ENCODE measurements at regions not wholly inside any gene's neighbourhood (a gene's known extent, or its start where the extent isn't known, plus 50 kb on each side); places are given as distances from the start of the nearest gene placed in this dataset.
"Not testable (repeated sequence)": the region's sequence is repeated elsewhere in the genome, so short reads cannot be mapped to it uniquely, and the experiment has no call there.

- no peak overlapping the region for H3K4me3 Mint-ChIP-seq
- H3K9me3 Mint-ChIP-seq, result no peaks in the 10 kb centered on the region
- CTCF ChIA-PET, result no interaction called here
- H3K4me1 Mint-ChIP-seq, result no peaks in the 10 kb centered on the region
- no peak overlapping the region for H3K27ac Mint-ChIP-seq
- no peaks in the 10 kb centered on the region for H3K36me3 Mint-ChIP-seq (ENCODE audit: low read depth)
- POLR2A ChIA-PET, result no interaction called here
- H3K27me3 Mint-ChIP-seq, result no peaks in the 10 kb centered on the region
- no peak for DNase-seq
Measured at GRCh38 chr2:13240789-13241487, 524.2 kb downstream of the TRIB2 start.

- H3K4me3 Mint-ChIP-seq, result no peak overlapping the region
- ChIA-PET POLR2A (no interaction called here), CTCF (no interaction called here)
- H3K27ac Mint-ChIP-seq, result no peak overlapping the region
- no peak for DNase-seq
- H3K4me1 Mint-ChIP-seq, result no peaks in the 10 kb centered on the region
- H3K9me3 Mint-ChIP-seq, result no peaks in the 10 kb centered on the region
- no peaks in the 10 kb centered on the region for H3K36me3 Mint-ChIP-seq (ENCODE audit: low read depth)
- no peaks in the 10 kb centered on the region for H3K27me3 Mint-ChIP-seq
Measured at GRCh38 chr2:13252615-13253014, 535.9 kb downstream of the TRIB2 start.

- Mint-ChIP-seq H3K4me3 (no peak overlapping the region), H3K36me3 (ENCODE audit: low read depth) (no peaks in the 10 kb centered on the region), H3K4me1 (no peaks in the 10 kb centered on the region), H3K27ac (no peak overlapping the region), H3K9me3 (peaks cover 4% of the 10 kb centered on the region), H3K27me3 (no peaks in the 10 kb centered on the region)
- ChIA-PET POLR2A (no interaction called here), CTCF (no interaction called here)
- DNase-seq, result no peak
Measured at GRCh38 chr2:13255485-13255884, 538.7 kb downstream of the TRIB2 start.

GRCh38 chr2:13260402-13260801 is 543.7 kb downstream of the TRIB2 start:
- no peak for DNase-seq
- Mint-ChIP-seq H3K4me1 (no peaks in the 10 kb centered on the region), H3K36me3 (ENCODE audit: low read depth) (no peaks in the 10 kb centered on the region), H3K27ac (no peak overlapping the region), H3K9me3 (peaks cover 4% of the 10 kb centered on the region), H3K27me3 (no peaks in the 10 kb centered on the region), H3K4me3 (no peak overlapping the region)
- CTCF ChIA-PET, result no interaction called here
- POLR2A ChIA-PET, result no interaction called here

GRCh38 chr2:13266166-13266565 is 549.4 kb downstream of the TRIB2 start:
- DNase-seq, result no peak
- Mint-ChIP-seq H3K27ac (no peak overlapping the region), H3K4me3 (no peak overlapping the region), H3K36me3 (ENCODE audit: low read depth) (no peaks in the 10 kb centered on the region), H3K27me3 (no peaks in the 10 kb centered on the region), H3K9me3 (no peaks in the 10 kb centered on the region), H3K4me1 (no peaks in the 10 kb centered on the region)
- ChIA-PET POLR2A (no interaction called here), CTCF (interaction anchor here (1.4 kb wide), 1 partner anchor 13 kb away, joined by 3 read pairs; no protein-coding TSS in a partner anchor)

- H3K4me1 Mint-ChIP-seq, result no peaks in the 10 kb centered on the region
- CTCF ChIA-PET, result no interaction called here
- no peaks in the 10 kb centered on the region for H3K36me3 Mint-ChIP-seq (ENCODE audit: low read depth)
- H3K9me3 Mint-ChIP-seq, result no peaks in the 10 kb centered on the region
- H3K4me3 Mint-ChIP-seq, result no peak overlapping the region
- H3K27ac Mint-ChIP-seq, result no peak overlapping the region
- no peaks in the 10 kb centered on the region for H3K27me3 Mint-ChIP-seq
- POLR2A ChIA-PET, result no interaction called here
- DNase-seq, result no peak
Measured at GRCh38 chr2:13284688-13285087, 568.0 kb downstream of the TRIB2 start.

GRCh38 chr2:13289310-13289709 is 572.6 kb downstream of the TRIB2 start:
- no peak for DNase-seq
- no peaks in the 10 kb centered on the region for H3K9me3 Mint-ChIP-seq
- ChIA-PET CTCF (no interaction called here), POLR2A (no interaction called here)
- H3K36me3 Mint-ChIP-seq (ENCODE audit: low read depth), result no peaks in the 10 kb centered on the region
- H3K27ac Mint-ChIP-seq, result no peak overlapping the region
- H3K4me1 Mint-ChIP-seq, result no peaks in the 10 kb centered on the region
- no peaks in the 10 kb centered on the region for H3K27me3 Mint-ChIP-seq
- H3K4me3 Mint-ChIP-seq, result no peak overlapping the region

GRCh38 chr2:13308478-13308805 is 591.7 kb downstream of the TRIB2 start:
- CTCF ChIA-PET; H3K4me3 Mint-ChIP-seq; H3K4me1 Mint-ChIP-seq; H3K36me3 Mint-ChIP-seq (ENCODE audit: low read depth); POLR2A ChIA-PET; H3K27me3 Mint-ChIP-seq; DNase-seq; H3K27ac Mint-ChIP-seq: not testable (repeated sequence)
- peaks cover 10% of the 10 kb centered on the region for H3K9me3 Mint-ChIP-seq

- H3K27ac Mint-ChIP-seq, result no peak overlapping the region
- no peak overlapping the region for H3K4me3 Mint-ChIP-seq
- DNase-seq, result no peak
- H3K27me3 Mint-ChIP-seq, result no peaks in the 10 kb centered on the region
- H3K9me3 Mint-ChIP-seq, result peaks cover 10% of the 10 kb centered on the region
- POLR2A ChIA-PET, result no interaction called here
- CTCF ChIA-PET, result no interaction called here
- no peaks in the 10 kb centered on the region for H3K4me1 Mint-ChIP-seq
- no peaks in the 10 kb centered on the region for H3K36me3 Mint-ChIP-seq (ENCODE audit: low read depth)
Measured at GRCh38 chr2:13308989-13309388, 592.3 kb downstream of the TRIB2 start.

GRCh38 chr2:13332060-13332459 is 615.3 kb downstream of the TRIB2 start:
- H3K27me3 Mint-ChIP-seq, result no peaks in the 10 kb centered on the region
- no peaks in the 10 kb centered on the region for H3K36me3 Mint-ChIP-seq (ENCODE audit: low read depth)
- H3K9me3 Mint-ChIP-seq, result no peaks in the 10 kb centered on the region
- POLR2A ChIA-PET, result no interaction called here
- no peaks in the 10 kb centered on the region for H3K4me1 Mint-ChIP-seq
- CTCF ChIA-PET, result no interaction called here
- H3K27ac Mint-ChIP-seq, result no peak overlapping the region
- no peak for DNase-seq
- no peak overlapping the region for H3K4me3 Mint-ChIP-seq

GRCh38 chr2:13334071-13334470 is 617.3 kb downstream of the TRIB2 start:
- H3K27me3 Mint-ChIP-seq; H3K36me3 Mint-ChIP-seq (ENCODE audit: low read depth); H3K4me3 Mint-ChIP-seq; H3K9me3 Mint-ChIP-seq; CTCF ChIA-PET; H3K4me1 Mint-ChIP-seq; H3K27ac Mint-ChIP-seq; POLR2A ChIA-PET; DNase-seq: not testable (repeated sequence)

GRCh38 chr2:13334545-13334944 is 617.8 kb downstream of the TRIB2 start:
- ChIA-PET CTCF (no interaction called here), POLR2A (no interaction called here)
- Mint-ChIP-seq H3K9me3 (no peaks in the 10 kb centered on the region), H3K4me3 (no peak overlapping the region), H3K36me3 (ENCODE audit: low read depth) (no peaks in the 10 kb centered on the region), H3K27me3 (no peaks in the 10 kb centered on the region), H3K27ac (no peak overlapping the region), H3K4me1 (no peaks in the 10 kb centered on the region)
- no peak for DNase-seq

GRCh38 chr2:13335862-13336535 is 619.3 kb downstream of the TRIB2 start:
- no peak for DNase-seq
- Mint-ChIP-seq H3K4me1 (no peaks in the 10 kb centered on the region), H3K9me3 (no peaks in the 10 kb centered on the region), H3K27ac (no peak overlapping the region), H3K27me3 (no peaks in the 10 kb centered on the region), H3K36me3 (ENCODE audit: low read depth) (no peaks in the 10 kb centered on the region), H3K4me3 (no peak overlapping the region)
- CTCF ChIA-PET, result no interaction called here
- POLR2A ChIA-PET, result no interaction called here

- Mint-ChIP-seq H3K4me3 (no peak overlapping the region), H3K9me3 (no peaks in the 10 kb centered on the region), H3K27me3 (no peaks in the 10 kb centered on the region), H3K4me1 (no peaks in the 10 kb centered on the region), H3K27ac (no peak overlapping the region), H3K36me3 (ENCODE audit: low read depth) (no peaks in the 10 kb centered on the region)
- ChIA-PET CTCF (no interaction called here), POLR2A (no interaction called here)
- no peak for DNase-seq
Measured at GRCh38 chr2:13351068-13351467, 634.3 kb downstream of the TRIB2 start.

Data from activated CD4-positive, alpha-beta T cell treated with anti-CD3 and anti-CD28 coated beads, Interleukin-2, amount 10 ng/mL, durations not matched to agents 7 days and 5 days (primary cell).